HS-27A (cell line): ENCODE measurements at regions not wholly inside any gene's neighbourhood (a gene's known extent, or its start where the extent isn't known, plus 50 kb on each side); places are given as distances from the start of the nearest gene placed in this dataset.
"Not testable (repeated sequence)": the region's sequence is repeated elsewhere in the genome, so short reads cannot be mapped to it uniquely, and the experiment has no call there.

Experiments
- DNase-seq: peaks from one replicate; pipeline ENCODE4 v3.0.0-alpha.2; 2012; ENCODE audit warnings: low read depth, missing footprints

GRCh38 chr6:94698773-94699172 lies 878.6 kb upstream of the MANEA start:
- no peak for DNase-seq

GRCh38 chr6:94687255-94687654 lies 890.1 kb upstream of the MANEA start:
- not testable (repeated sequence) for DNase-seq

GRCh38 chr6:94683409-94683808 lies 893.9 kb upstream of the MANEA start:
- no peak for DNase-seq

GRCh38 chr6:94680669-94681212 lies 896.6 kb upstream of the MANEA start:
- DNase-seq, result no peak

GRCh38 chr6:94673251-94673650 lies 904.1 kb upstream of the MANEA start:
- DNase-seq, result no peak

- DNase-seq, result no peak
These were observed 907.3 kb upstream of the MANEA start for GRCh38 chr6:94670017-94670416.

- DNase-seq, result no peak
These were observed 908.5 kb upstream of the MANEA start for GRCh38 chr6:94668876-94669275.

GRCh38 chr6:94658929-94659328 lies 918.4 kb upstream of the MANEA start:
- no peak for DNase-seq

GRCh38 chr6:94651239-94651638 lies 926.1 kb upstream of the MANEA start:
- DNase-seq, result no peak

GRCh38 chr6:94645191-94645590 lies 932.1 kb upstream of the MANEA start:
- DNase-seq, result no peak

- no peak for DNase-seq
These were observed 937.8 kb upstream of the MANEA start for GRCh38 chr6:94639564-94639963.

GRCh38 chr6:94636780-94637385 lies 940.5 kb upstream of the MANEA start:
- no peak for DNase-seq

GRCh38 chr6:94623586-94623985 lies 953.7 kb upstream of the MANEA start:
- DNase-seq, result no peak

- no peak for DNase-seq
These were observed 954.6 kb upstream of the MANEA start for GRCh38 chr6:94622783-94623182.

- no peak for DNase-seq
These were observed 976.7 kb upstream of the MANEA start for GRCh38 chr6:94600636-94601035.

- no peak for DNase-seq
These were observed 979.8 kb upstream of the MANEA start for GRCh38 chr6:94597487-94597886.

- DNase-seq, result no peak
These were observed 986.9 kb upstream of the MANEA start for GRCh38 chr6:94590416-94590815.

GRCh38 chr6:94588301-94588700 lies 989.0 kb upstream of the MANEA start:
- DNase-seq, result no peak

- no peak for DNase-seq
These were observed 993.1 kb upstream of the MANEA start for GRCh38 chr6:94584211-94584610.

GRCh38 chr6:94570581-94570980 lies 1006.8 kb upstream of the MANEA start:
- no peak for DNase-seq

GRCh38 chr6:94562846-94563245 lies 1014.5 kb upstream of the MANEA start:
- DNase-seq, result no peak

- DNase-seq, result no peak
These were observed 1017.4 kb upstream of the MANEA start for GRCh38 chr6:94559829-94560537.

- DNase-seq, result not testable (repeated sequence)
These were observed 1020.1 kb upstream of the MANEA start for GRCh38 chr6:94557207-94557606.

GRCh38 chr6:94548201-94548600 lies 1029.1 kb upstream of the MANEA start:
- no peak for DNase-seq
